ENCODE measurements at regions not wholly inside any gene's neighbourhood (a gene's known extent, or its start where the extent isn't known, plus 50 kb on each side); places are given as distances from the start of the nearest gene placed in this dataset.
"Not testable (repeated sequence)": the region's sequence is repeated elsewhere in the genome, so short reads cannot be mapped to it uniquely, and the experiment has no call there.

DNA sequence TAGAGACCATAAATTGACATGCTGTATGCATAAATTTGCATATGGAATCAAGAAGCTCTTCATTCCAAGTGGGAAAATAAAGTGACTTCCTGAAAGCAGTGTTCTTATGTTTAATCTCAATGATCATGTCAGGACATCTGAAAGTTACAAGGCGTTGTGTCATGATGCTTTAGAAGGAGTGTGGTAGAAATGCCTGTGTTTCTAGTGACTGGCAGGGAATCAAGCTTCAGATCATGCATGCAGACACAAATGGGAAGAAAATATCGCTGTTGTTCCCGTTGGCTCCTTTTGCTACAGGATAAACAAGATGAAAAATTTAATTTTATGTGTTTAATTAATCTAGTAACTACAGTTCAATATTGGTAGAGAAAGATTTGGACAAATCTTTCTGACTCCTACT, 298.1 kb upstream of the SYT1 start:
- H3K9me3 ChIP-seq, result no peaks in the 10 kb centered on the region
- no peak overlapping the region for H3K9ac ChIP-seq
- H2AFZ ChIP-seq (ENCODE audit: low read depth), result no peak overlapping the region
- H3K9me2 ChIP-seq, result no peaks in the 10 kb centered on the region
- no peak overlapping the region for H3K4me3 ChIP-seq (ENCODE audit: low read depth in 2 of 2, low read length in 1 of 2)
- WGBS (ENCODE audit: low lambda C conversion rate), result 71% methylated on average over 3 of the region's 3 CpGs
- no peak overlapping the region for H3K4me2 ChIP-seq
- H3K4me1 ChIP-seq (ENCODE audit: control insufficient read depth in 1 of 2, insufficient read depth in 2 of 2, low read depth in 1 of 2, low read length in 1 of 2), result no peaks in the 10 kb centered on the region
- H3K79me2 ChIP-seq (ENCODE audit: insufficient read depth), result no peaks in the 10 kb centered on the region
- TF ChIP-seq RFX5 (IDR thresholded peaks at IDR 0.05; ENCODE audit: low read length), result no peak
- CTCF ChIA-PET, result interaction anchor here (1.1 to 1.9 kb wide), 3 partner anchors 11 to 778 kb away, joined by 3 to 6 read pairs (median 5); no protein-coding TSS in a partner anchor
- POLR2A ChIA-PET, result interaction anchor here (1.2 kb wide), 1 partner anchor 298 kb away, joined by 5 read pairs; the partner anchor contains the start of gene SYT1
- no peaks in the 10 kb centered on the region for H3K36me3 ChIP-seq (replicated peaks in 1 of 2; ENCODE audit: control insufficient read depth in 1 of 2, insufficient read depth in 2 of 2, low read length in 1 of 2)
- no peaks in the 10 kb centered on the region for H3K27me3 ChIP-seq (ENCODE audit: insufficient read depth)
- DNase-seq, result no peak
- no peaks in the 10 kb centered on the region for H4K20me1 ChIP-seq (ENCODE audit: insufficient read depth)
- no peak overlapping the region for H3K27ac ChIP-seq (ENCODE audit: low read depth in 2 of 2, low read length in 1 of 2)
- no peaks in the 10 kb centered on the region for H3F3A ChIP-seq (replicated peaks; ENCODE audit: insufficient read depth)

- no peaks in the 10 kb centered on the region for H4K20me1 ChIP-seq (ENCODE audit: insufficient read depth)
- no peak for DNase-seq
- WGBS (ENCODE audit: low lambda C conversion rate), result 97% methylated on average over 2 of the region's 2 CpGs
- POLR2A ChIA-PET, result no interaction called here
- CTCF ChIA-PET, result no interaction called here
- H2AFZ ChIP-seq (ENCODE audit: low read depth), result no peak overlapping the region
- no peaks in the 10 kb centered on the region for H3K36me3 ChIP-seq (replicated peaks in 1 of 2; ENCODE audit: control insufficient read depth in 1 of 2, insufficient read depth in 2 of 2, low read length in 1 of 2)
- no peaks in the 10 kb centered on the region for H3K9me2 ChIP-seq
- H3K4me2 ChIP-seq, result no peak overlapping the region
- H3K79me2 ChIP-seq (ENCODE audit: insufficient read depth), result no peaks in the 10 kb centered on the region
- H3K4me3 ChIP-seq (ENCODE audit: low read depth in 2 of 2, low read length in 1 of 2), result no peak overlapping the region
- no peaks in the 10 kb centered on the region for H3K27me3 ChIP-seq (ENCODE audit: insufficient read depth)
- no peak overlapping the region for H3K9ac ChIP-seq
- no peaks in the 10 kb centered on the region for H3K9me3 ChIP-seq
- no peak for TF ChIP-seq GATA2 (CRISPR knock-in tag; IDR thresholded peaks at IDR 0.05)
- no peak for TF ChIP-seq RCOR1 (IDR thresholded peaks at IDR 0.05; ENCODE audit: low read length)
- TF ChIP-seq, protein P1, sequence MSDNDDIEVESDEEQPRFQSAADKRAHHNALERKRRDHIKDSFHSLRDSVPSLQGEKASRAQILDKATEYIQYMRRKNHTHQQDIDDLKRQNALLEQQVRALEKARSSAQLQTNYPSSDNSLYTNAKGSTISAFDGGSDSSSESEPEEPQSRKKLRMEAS (IDR thresholded peaks at IDR 0.05; ENCODE audit: low read depth), result no peak
- TF ChIP-seq, protein P2, sequence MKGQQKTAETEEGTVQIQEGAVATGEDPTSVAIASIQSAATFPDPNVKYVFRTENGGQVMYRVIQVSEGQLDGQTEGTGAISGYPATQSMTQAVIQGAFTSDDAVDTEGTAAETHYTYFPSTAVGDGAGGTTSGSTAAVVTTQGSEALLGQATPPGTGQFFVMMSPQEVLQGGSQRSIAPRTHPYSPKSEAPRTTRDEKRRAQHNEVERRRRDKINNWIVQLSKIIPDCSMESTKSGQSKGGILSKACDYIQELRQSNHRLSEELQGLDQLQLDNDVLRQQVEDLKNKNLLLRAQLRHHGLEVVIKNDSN (IDR thresholded peaks at IDR 0.05; ENCODE audit: borderline replicate concordance, low read depth), result no peak
- no peak for TF ChIP-seq POLR2AphosphoS5 (IDR thresholded peaks at IDR 0.05; ENCODE audit: low read depth, low read length)
- no peaks in the 10 kb centered on the region for H3F3A ChIP-seq (replicated peaks; ENCODE audit: insufficient read depth)
- H3K27ac ChIP-seq (ENCODE audit: low read depth in 2 of 2, low read length in 1 of 2), result no peak overlapping the region
- no peaks in the 10 kb centered on the region for H3K4me1 ChIP-seq (ENCODE audit: control insufficient read depth in 1 of 2, insufficient read depth in 2 of 2, low read depth in 1 of 2, low read length in 1 of 2)
Measured at GRCh38 chr12:78568321-78569020, 296.1 kb upstream of the SYT1 start.

DNA sequence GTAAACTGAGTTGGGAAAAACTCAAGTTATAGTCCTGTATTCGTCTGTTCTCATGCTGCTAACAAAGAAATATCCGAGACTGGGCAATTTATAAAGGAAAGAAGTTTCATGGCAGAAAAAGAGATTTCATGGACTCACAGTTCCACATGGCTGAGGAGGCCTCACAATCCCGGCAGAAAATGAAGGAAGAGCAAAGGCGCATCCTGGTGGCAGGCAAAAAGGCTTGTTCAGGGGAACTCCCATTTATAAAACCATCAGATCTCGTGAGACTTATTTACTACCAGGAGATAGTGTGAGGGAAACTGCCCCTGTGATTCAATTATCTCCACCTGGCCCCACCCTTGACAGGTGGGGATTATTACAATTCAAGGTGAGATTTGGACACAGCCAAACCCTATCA, 292.6 kb upstream of the SYT1 start:
- Histone ChIP-seq H3K4me3 (ENCODE audit: low read depth in 2 of 2, low read length in 1 of 2) (no peak overlapping the region), H3K79me2 (ENCODE audit: insufficient read depth) (no peaks in the 10 kb centered on the region), H3K27me3 (ENCODE audit: insufficient read depth) (no peaks in the 10 kb centered on the region), H4K20me1 (ENCODE audit: insufficient read depth) (no peaks in the 10 kb centered on the region), H3K9ac (no peak overlapping the region), H3K9me3 (no peaks in the 10 kb centered on the region), H3K36me3 (replicated peaks in 1 of 2; ENCODE audit: control insufficient read depth in 1 of 2, insufficient read depth in 2 of 2, low read length in 1 of 2) (no peaks in the 10 kb centered on the region), H3F3A (replicated peaks; ENCODE audit: insufficient read depth) (no peaks in the 10 kb centered on the region), H3K4me1 (ENCODE audit: control insufficient read depth in 1 of 2, insufficient read depth in 2 of 2, low read depth in 1 of 2, low read length in 1 of 2) (no peaks in the 10 kb centered on the region), H3K4me2 (no peak overlapping the region), H3K27ac (ENCODE audit: low read depth in 2 of 2, low read length in 1 of 2) (no peak overlapping the region), H3K9me2 (no peaks in the 10 kb centered on the region), H2AFZ (ENCODE audit: low read depth) (no peak overlapping the region)
- ChIA-PET CTCF (no interaction called here), POLR2A (no interaction called here)
- 83% methylated on average over 5 of the region's 5 CpGs for WGBS (ENCODE audit: low lambda C conversion rate)
- no peak for DNase-seq
- TF ChIP-seq, protein P3, sequence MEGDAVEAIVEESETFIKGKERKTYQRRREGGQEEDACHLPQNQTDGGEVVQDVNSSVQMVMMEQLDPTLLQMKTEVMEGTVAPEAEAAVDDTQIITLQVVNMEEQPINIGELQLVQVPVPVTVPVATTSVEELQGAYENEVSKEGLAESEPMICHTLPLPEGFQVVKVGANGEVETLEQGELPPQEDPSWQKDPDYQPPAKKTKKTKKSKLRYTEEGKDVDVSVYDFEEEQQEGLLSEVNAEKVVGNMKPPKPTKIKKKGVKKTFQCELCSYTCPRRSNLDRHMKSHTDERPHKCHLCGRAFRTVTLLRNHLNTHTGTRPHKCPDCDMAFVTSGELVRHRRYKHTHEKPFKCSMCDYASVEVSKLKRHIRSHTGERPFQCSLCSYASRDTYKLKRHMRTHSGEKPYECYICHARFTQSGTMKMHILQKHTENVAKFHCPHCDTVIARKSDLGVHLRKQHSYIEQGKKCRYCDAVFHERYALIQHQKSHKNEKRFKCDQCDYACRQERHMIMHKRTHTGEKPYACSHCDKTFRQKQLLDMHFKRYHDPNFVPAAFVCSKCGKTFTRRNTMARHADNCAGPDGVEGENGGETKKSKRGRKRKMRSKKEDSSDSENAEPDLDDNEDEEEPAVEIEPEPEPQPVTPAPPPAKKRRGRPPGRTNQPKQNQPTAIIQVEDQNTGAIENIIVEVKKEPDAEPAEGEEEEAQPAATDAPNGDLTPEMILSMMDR (IDR thresholded peaks at IDR 0.05), result 0 out of 2 replicates have a peak, but pooled peaks have one; percentile 14
- no peak for TF ChIP-seq SIN3A (IDR thresholded peaks at IDR 0.05; ENCODE audit: borderline replicate concordance, low read depth, low read length)
- TF ChIP-seq FOXJ3 (CRISPR knock-in tag; IDR thresholded peaks at IDR 0.05), result no peak
- TF ChIP-seq, protein P1 (IDR thresholded peaks at IDR 0.05; ENCODE audit: low read depth), result no peak
- TF ChIP-seq EP300 (IDR thresholded peaks at IDR 0.05; ENCODE audit: borderline replicate concordance in 1 of 2, low read depth in 1 of 2, low read length in 1 of 2), result no peak

GRCh38 chr12:78575208-78575607, 289.4 kb upstream of the SYT1 start:
- H3K9me3 ChIP-seq; H3K79me2 ChIP-seq (ENCODE audit: insufficient read depth); H3K9ac ChIP-seq; H3K4me1 ChIP-seq (ENCODE audit: control insufficient read depth in 1 of 2, insufficient read depth in 2 of 2, low read depth in 1 of 2, low read length in 1 of 2); H3K36me3 ChIP-seq (replicated peaks in 1 of 2; ENCODE audit: control insufficient read depth in 1 of 2, insufficient read depth in 2 of 2, low read length in 1 of 2); H2AFZ ChIP-seq (ENCODE audit: low read depth); H3K4me2 ChIP-seq; H3K27ac ChIP-seq (ENCODE audit: low read depth in 2 of 2, low read length in 1 of 2); H4K20me1 ChIP-seq (ENCODE audit: insufficient read depth); H3K4me3 ChIP-seq (ENCODE audit: low read depth in 2 of 2, low read length in 1 of 2); DNase-seq; H3F3A ChIP-seq (replicated peaks; ENCODE audit: insufficient read depth); POLR2A ChIA-PET; H3K9me2 ChIP-seq; H3K27me3 ChIP-seq (ENCODE audit: insufficient read depth): not testable (repeated sequence)
- WGBS (ENCODE audit: low lambda C conversion rate), result 81% methylated on average over 6 of the region's 6 CpGs
- CTCF ChIA-PET, result interaction anchor here (1.2 kb wide), 1 partner anchor 18 kb away, joined by 4 read pairs; no protein-coding TSS in a partner anchor
